ENCODE measurements at regions not wholly inside any gene's neighbourhood (a gene's known extent, or its start where the extent isn't known, plus 50 kb on each side); places are given as distances from the start of the nearest gene placed in this dataset.

DNA sequence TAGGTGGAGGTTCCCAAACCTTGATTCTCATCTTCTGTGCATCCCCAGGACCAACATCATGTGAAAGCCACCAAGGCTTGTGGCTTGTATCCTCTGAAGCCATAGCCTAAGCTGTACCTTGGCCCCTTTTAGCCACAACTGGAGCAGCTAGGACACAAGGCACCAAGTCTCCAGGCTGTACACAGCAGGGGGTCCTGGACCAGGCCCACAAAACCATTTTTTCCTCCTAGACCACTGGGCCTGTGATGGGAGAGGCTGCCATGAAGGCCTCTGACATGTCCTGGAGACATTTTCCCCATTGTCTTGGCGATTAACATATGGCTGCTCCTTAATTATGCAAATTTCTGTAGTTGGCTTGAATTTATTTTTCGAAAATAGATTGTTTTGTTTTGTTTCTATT, 114.8 kb upstream of the LAMA2 start:
- intact Hi-C loops (cut with micrococcal nuclease): no loop called here

GRCh38 chr6:128767705-128768104, 115.2 kb upstream of the LAMA2 start:
- H2AFZ ChIP-seq (ENCODE audit: insufficient read depth, low read depth, low read length, poor library complexity, severe bottlenecking): no peak overlapping the region
- no peak overlapping the region for H3K4me3 ChIP-seq (replicated peaks in 1 of 3; ENCODE audit: low read depth in 2 of 3, low read length in 3 of 3)
- TF ChIP-seq CTCF (IDR thresholded peaks at IDR 0.05): no peak
- H3K79me2 ChIP-seq (ENCODE audit: insufficient read depth, low read length): no peaks in the 10 kb centered on the region
- H3K27me3 Mint-ChIP-seq (ENCODE audit: low read depth in 3 of 3): peaks cover 0 to 2% (median 0%) of the 10 kb centered on the region in 3 donors
- H3K36me3 ChIP-seq (replicated peaks in 1 of 2; ENCODE audit: control insufficient read depth in 1 of 2, insufficient read depth in 2 of 2, low read length in 2 of 2): no peaks in the 10 kb centered on the region
- H3K27ac ChIP-seq (ENCODE audit: low read depth in 1 of 2, low read length in 2 of 2): no peak overlapping the region
- no CpG with 5 or more reads among the region's 1 CpG for WGBS (ENCODE audit: insufficient coverage)
- H3K4me2 ChIP-seq (replicated peaks; ENCODE audit: extremely low read depth, low read length, poor library complexity, severe bottlenecking): no peak overlapping the region
- H3K4me1 ChIP-seq (ENCODE audit: control insufficient read depth in 1 of 2, insufficient read depth in 2 of 2, low read length in 2 of 2): no peaks in the 10 kb centered on the region
- H3K4me3 Mint-ChIP-seq: no peak overlapping the region
- no peaks in the 10 kb centered on the region for H3K27me3 ChIP-seq (ENCODE audit: control insufficient read depth in 2 of 2, insufficient read depth in 2 of 2, low read length in 2 of 2)
- H3K27ac Mint-ChIP-seq: no peak overlapping the region
- no peaks in the 10 kb centered on the region for H3K4me1 Mint-ChIP-seq
- intact Hi-C loops (cut with micrococcal nuclease): no loop called here
- H4K20me1 ChIP-seq (ENCODE audit: insufficient read depth, low read length): no peaks in the 10 kb centered on the region
- no peak for DNase-seq
- H3K9ac ChIP-seq (ENCODE audit: insufficient read depth, low read length, poor library complexity, severe bottlenecking): no peak overlapping the region
- peaks cover 8 to 10% of the 10 kb centered on the region in 2 donors for H3K9me3 ChIP-seq (replicated peaks in 1 of 2; ENCODE audit: control insufficient read depth in 1 of 2, insufficient read depth in 1 of 2, low read length in 2 of 2)
- H3K9me3 Mint-ChIP-seq: peaks cover 0 to 9% (median 7%) of the 10 kb centered on the region in 7 donors
- no peaks in the 10 kb centered on the region for H3K36me3 Mint-ChIP-seq

More for the DNA sequence above, 114.8 kb upstream of the LAMA2 start:
- H3K27ac ChIP-seq (ENCODE audit: low read depth in 1 of 2, low read length in 2 of 2): no peak overlapping the region
- H3K9me3 Mint-ChIP-seq: peaks cover 1 to 9% (median 7%) of the 10 kb centered on the region in 7 donors
- H3K36me3 Mint-ChIP-seq: no peaks in the 10 kb centered on the region
- H3K9ac ChIP-seq (ENCODE audit: insufficient read depth, low read length, poor library complexity, severe bottlenecking): no peak overlapping the region
- no peak overlapping the region for H3K27ac Mint-ChIP-seq
- no peaks in the 10 kb centered on the region for H4K20me1 ChIP-seq (ENCODE audit: insufficient read depth, low read length)
- H2AFZ ChIP-seq (ENCODE audit: insufficient read depth, low read depth, low read length, poor library complexity, severe bottlenecking): no peak overlapping the region
- no peaks in the 10 kb centered on the region for H3K79me2 ChIP-seq (ENCODE audit: insufficient read depth, low read length)
- H3K4me1 Mint-ChIP-seq: no peaks in the 10 kb centered on the region
- no peaks in the 10 kb centered on the region for H3K36me3 ChIP-seq (replicated peaks in 1 of 2; ENCODE audit: control insufficient read depth in 1 of 2, insufficient read depth in 2 of 2, low read length in 2 of 2)
- no peak for DNase-seq
- no peak overlapping the region for H3K4me2 ChIP-seq (replicated peaks; ENCODE audit: extremely low read depth, low read length, poor library complexity, severe bottlenecking)
- H3K4me3 Mint-ChIP-seq: no peak overlapping the region
- peaks cover 0 to 2% (median 0%) of the 10 kb centered on the region in 3 donors for H3K27me3 Mint-ChIP-seq (ENCODE audit: low read depth in 3 of 3)
- no CpG with 5 or more reads among the region's 2 CpGs for WGBS (ENCODE audit: insufficient coverage)
- H3K9me3 ChIP-seq (replicated peaks in 1 of 2; ENCODE audit: control insufficient read depth in 1 of 2, insufficient read depth in 1 of 2, low read length in 2 of 2): peaks cover 8 to 10% of the 10 kb centered on the region in 2 donors
- no peak for TF ChIP-seq CTCF (IDR thresholded peaks at IDR 0.05)
- H3K4me1 ChIP-seq (ENCODE audit: control insufficient read depth in 1 of 2, insufficient read depth in 2 of 2, low read length in 2 of 2): no peaks in the 10 kb centered on the region
- no peaks in the 10 kb centered on the region for H3K27me3 ChIP-seq (ENCODE audit: control insufficient read depth in 2 of 2, insufficient read depth in 2 of 2, low read length in 2 of 2)
- H3K4me3 ChIP-seq (replicated peaks in 1 of 3; ENCODE audit: low read depth in 2 of 3, low read length in 3 of 3): no peak overlapping the region
